Glutamatergic neuron (in vitro differentiated cells): ENCODE measurements at regions not wholly inside any gene's neighbourhood (a gene's known extent, or its start where the extent isn't known, plus 50 kb on each side); places are given as distances from the start of the nearest gene placed in this dataset.

ENCODE experiments used
- DNase-seq: peaks from one replicate; pipeline ENCODE4 v3.0.0; 2022
- H3K27ac Mint-ChIP-seq: one replicate; pipeline ENCODE4 v1.8.0; 2020; ENCODE audit warnings: mild to moderate bottlenecking, mixed read lengths, inconsistent platforms; ENCODE audit not compliant: unreplicated experiment
- H3K27me3 Mint-ChIP-seq: one replicate; pipeline ENCODE4 v1.8.0; 2020; ENCODE audit warnings: mild to moderate bottlenecking, moderate library complexity, mixed read lengths, inconsistent platforms; ENCODE audit not compliant: unreplicated experiment
- H3K36me3 Mint-ChIP-seq: one replicate; pipeline ENCODE4 v1.8.0; 2020; ENCODE audit warnings: mild to moderate bottlenecking, mixed read lengths, inconsistent platforms; ENCODE audit not compliant: unreplicated experiment
- H3K4me1 Mint-ChIP-seq: one replicate; pipeline ENCODE4 v1.8.0; 2020; ENCODE audit warnings: mild to moderate bottlenecking, low read depth, mixed read lengths, inconsistent platforms; ENCODE audit not compliant: unreplicated experiment
- H3K4me3 Mint-ChIP-seq: one replicate; pipeline ENCODE4 v1.8.0; 2020; ENCODE audit warnings: mild to moderate bottlenecking, mixed read lengths, inconsistent platforms; ENCODE audit not compliant: unreplicated experiment
- H3K9me3 Mint-ChIP-seq: one replicate; pipeline ENCODE4 v1.8.0; 2020; ENCODE audit warnings: mild to moderate bottlenecking, moderate library complexity, mixed read lengths, inconsistent platforms; ENCODE audit not compliant: unreplicated experiment
- TF ChIP-seq, protein P1 (sequence below): fragments of 200-600 bp; sonication (generic); IDR thresholded peaks from one replicate; pipeline ENCODE4 v1.5.0; 2021; ENCODE audit not compliant: partially characterized antibody, unreplicated experiment

DNA sequence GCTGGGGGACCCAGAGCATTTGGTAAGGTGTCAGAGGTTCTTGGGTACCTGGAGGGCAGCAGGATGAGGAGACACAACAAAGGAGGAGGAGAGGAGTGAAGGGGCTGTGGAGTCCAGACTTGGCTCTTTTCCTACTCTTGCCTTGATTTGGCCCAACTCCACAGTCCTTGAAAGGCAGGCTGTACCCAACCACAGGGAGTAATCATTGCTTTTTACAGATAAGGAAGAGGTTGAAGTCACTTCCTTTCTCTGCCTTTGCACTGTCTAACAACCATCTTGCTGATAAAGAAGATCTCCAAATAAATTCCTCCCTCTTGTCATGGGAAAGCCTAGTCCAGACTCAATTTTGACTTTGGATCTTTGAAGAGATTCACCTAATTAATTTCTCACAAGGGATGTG lies 226.8 kb upstream of the HMGA2 start:
- Mint-ChIP-seq H3K4me3 (no peak overlapping the region), H3K36me3 (no peaks in the 10 kb centered on the region), H3K27me3 (no peaks in the 10 kb centered on the region), H3K9me3 (no peaks in the 10 kb centered on the region), H3K27ac (no peak overlapping the region), H3K4me1 (peaks cover 5% of the 10 kb centered on the region)
- DNase-seq: no peak
- TF ChIP-seq, protein P1, sequence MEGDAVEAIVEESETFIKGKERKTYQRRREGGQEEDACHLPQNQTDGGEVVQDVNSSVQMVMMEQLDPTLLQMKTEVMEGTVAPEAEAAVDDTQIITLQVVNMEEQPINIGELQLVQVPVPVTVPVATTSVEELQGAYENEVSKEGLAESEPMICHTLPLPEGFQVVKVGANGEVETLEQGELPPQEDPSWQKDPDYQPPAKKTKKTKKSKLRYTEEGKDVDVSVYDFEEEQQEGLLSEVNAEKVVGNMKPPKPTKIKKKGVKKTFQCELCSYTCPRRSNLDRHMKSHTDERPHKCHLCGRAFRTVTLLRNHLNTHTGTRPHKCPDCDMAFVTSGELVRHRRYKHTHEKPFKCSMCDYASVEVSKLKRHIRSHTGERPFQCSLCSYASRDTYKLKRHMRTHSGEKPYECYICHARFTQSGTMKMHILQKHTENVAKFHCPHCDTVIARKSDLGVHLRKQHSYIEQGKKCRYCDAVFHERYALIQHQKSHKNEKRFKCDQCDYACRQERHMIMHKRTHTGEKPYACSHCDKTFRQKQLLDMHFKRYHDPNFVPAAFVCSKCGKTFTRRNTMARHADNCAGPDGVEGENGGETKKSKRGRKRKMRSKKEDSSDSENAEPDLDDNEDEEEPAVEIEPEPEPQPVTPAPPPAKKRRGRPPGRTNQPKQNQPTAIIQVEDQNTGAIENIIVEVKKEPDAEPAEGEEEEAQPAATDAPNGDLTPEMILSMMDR: no peak

DNA sequence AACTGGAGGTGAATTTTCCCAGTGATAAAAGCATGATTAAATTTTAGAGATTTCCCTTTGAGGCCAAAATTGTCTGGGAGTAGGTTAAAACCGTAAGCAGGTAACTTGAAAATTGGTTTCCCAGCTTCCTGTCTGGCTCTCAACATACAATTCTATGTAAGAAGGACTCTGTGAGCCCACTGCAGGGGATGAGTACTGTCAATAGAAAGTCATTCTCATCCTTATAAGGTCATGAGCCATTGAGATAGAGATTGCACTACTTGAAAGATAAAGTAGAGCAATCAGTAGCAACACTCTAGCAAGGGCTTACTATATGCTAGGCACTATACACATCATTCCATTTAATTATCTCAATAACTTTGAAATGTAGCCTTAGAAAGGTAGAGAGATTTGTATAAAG lies 225.6 kb upstream of the HMGA2 start:
- Mint-ChIP-seq H3K4me1 (peaks cover 5% of the 10 kb centered on the region), H3K27ac (no peak overlapping the region), H3K27me3 (no peaks in the 10 kb centered on the region), H3K4me3 (no peak overlapping the region), H3K36me3 (no peaks in the 10 kb centered on the region), H3K9me3 (no peaks in the 10 kb centered on the region)
- TF ChIP-seq, protein P1: no peak
- no peak for DNase-seq

DNA sequence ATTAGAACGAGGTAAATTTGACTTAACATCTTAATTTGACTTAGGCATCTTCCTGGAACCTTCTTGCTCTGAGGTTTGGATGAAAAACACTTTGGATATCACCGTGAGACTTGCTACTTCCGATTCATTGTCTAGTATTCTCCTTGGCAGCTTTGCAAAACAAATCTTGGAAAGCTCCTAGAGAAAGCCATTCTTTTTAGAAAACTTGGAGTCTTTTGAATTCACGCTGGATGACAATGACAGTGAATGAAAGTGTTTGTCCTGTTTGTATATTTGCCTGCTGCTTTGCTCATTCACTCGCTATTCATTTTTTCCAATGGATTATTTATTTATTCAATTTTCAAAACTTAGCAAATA lies 222.1 kb upstream of the HMGA2 start:
- H3K27ac Mint-ChIP-seq: no peak overlapping the region
- DNase-seq: no peak
- TF ChIP-seq, protein P1: no peak
- no peak overlapping the region for H3K4me3 Mint-ChIP-seq
- H3K4me1 Mint-ChIP-seq: no peaks in the 10 kb centered on the region
- H3K27me3 Mint-ChIP-seq: no peaks in the 10 kb centered on the region
- H3K9me3 Mint-ChIP-seq: no peaks in the 10 kb centered on the region
- no peaks in the 10 kb centered on the region for H3K36me3 Mint-ChIP-seq

DNA sequence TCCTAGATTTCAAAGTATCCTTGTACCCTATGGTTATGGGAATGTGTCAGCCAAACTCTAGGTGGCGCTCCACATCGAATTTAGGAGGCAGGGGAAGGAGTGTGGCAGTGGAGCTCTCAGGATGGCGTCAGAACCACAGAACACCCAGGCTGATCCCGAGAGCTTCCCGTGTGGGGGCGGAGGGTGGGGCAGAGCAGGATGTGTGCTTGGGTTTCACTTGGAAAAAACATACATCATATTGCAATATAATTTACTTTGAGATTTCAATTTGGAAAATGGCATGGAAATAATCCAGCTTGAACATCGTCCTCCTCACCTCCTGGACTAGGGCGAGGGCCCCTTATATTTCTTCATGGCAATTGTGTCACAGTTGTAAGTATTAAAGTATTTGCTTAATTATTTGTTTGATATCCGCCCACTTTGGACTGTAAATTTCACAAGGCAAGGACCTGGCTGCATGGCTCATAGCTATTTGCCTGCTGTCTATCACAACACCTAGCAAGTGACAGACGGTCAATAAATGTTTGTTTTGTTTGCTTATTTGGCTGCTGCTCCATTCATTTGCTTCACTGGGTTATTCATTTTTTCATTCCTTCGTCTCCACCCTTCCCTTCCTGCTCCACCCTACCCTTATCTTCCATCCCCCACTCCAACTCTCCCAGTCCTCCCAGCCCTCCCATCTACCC lies 221.5 kb upstream of the HMGA2 start:
- no peaks in the 10 kb centered on the region for H3K36me3 Mint-ChIP-seq
- H3K4me1 Mint-ChIP-seq: no peaks in the 10 kb centered on the region
- TF ChIP-seq, protein P1: peak; percentile 74
- H3K27ac Mint-ChIP-seq: no peak overlapping the region
- peak; percentile 80 for DNase-seq
- H3K27me3 Mint-ChIP-seq: no peaks in the 10 kb centered on the region
- H3K4me3 Mint-ChIP-seq: no peak overlapping the region
- H3K9me3 Mint-ChIP-seq: no peaks in the 10 kb centered on the region

DNA sequence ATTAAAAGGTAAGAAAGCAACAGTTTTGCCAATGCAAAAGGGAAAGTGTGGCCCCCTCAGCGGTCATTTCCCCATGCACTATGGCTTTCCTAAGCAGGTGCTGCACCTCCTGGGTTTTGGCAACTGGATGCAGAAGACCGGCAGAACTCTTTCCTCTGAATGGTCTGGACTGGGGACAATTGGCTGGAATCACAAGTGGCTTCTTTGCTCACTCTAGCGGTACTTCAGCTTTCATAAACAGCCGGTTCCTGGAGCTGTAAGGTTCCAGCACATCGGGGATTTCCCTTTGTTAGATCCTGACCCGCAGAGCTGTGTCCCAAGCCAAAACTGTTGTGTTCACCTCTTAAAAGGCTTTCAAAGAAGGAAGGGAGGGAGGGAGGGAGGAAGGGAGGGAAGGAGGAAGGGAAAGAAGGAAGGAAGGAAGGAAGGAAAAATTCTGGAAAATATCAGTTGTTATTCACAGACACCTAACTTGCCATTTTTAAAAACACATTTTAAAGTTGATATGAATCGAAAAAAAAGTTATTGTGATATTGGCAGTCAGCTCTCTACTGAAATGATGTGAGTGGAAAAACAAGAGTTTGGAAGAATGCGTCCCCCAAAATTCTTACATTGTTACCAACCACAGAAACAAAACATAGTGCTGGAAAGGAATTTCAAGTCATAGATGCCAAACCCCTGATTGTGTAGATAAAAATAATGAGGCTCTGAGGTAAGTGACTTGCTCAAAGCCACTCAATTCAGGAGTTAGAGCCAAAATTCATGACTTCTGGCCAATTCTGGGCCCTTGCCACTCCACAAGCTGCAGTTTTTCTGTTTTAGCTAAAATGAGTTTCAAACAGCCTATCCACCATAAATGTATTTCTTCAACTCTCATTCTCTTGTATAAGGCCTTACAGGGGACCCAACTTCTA lies 220.6 kb upstream of the HMGA2 start:
- Mint-ChIP-seq H3K36me3 (no peaks in the 10 kb centered on the region), H3K9me3 (no peaks in the 10 kb centered on the region), H3K4me3 (no peak overlapping the region), H3K4me1 (no peaks in the 10 kb centered on the region), H3K27ac (no peak overlapping the region), H3K27me3 (no peaks in the 10 kb centered on the region)
- TF ChIP-seq, protein P1: no peak
- DNase-seq: no peak
